GM18867 (cell line): ENCODE measurements at regions not wholly inside any gene's neighbourhood (a gene's known extent, or its start where the extent isn't known, plus 50 kb on each side); places are given as distances from the start of the nearest gene placed in this dataset.

Source experiments
- ATAC-seq: cut with Tn5 transposase; IDR thresholded peaks from one replicate; pipeline ENCODE4 v1.9.1; 2021; ENCODE audit warnings: mild to moderate bottlenecking, moderate library complexity; ENCODE audit not compliant: unreplicated experiment

- no peak for ATAC-seq
Measured at GRCh38 chr13:44118881-44119280, 239.2 kb downstream of the LACC1 start.

- no peak for ATAC-seq
Measured at GRCh38 chr13:44120043-44120442, 240.3 kb downstream of the LACC1 start.

GRCh38 chr13:44120849-44121755, 241.4 kb downstream of the LACC1 start:
- ATAC-seq, result no peak

GRCh38 chr13:44124352-44124751, 244.6 kb downstream of the LACC1 start:
- no peak for ATAC-seq

- no peak for ATAC-seq
Measured at GRCh38 chr13:44125943-44126469, 246.3 kb downstream of the LACC1 start.

- ATAC-seq, result no peak
Measured at GRCh38 chr13:44128552-44129001, 245.0 kb upstream of the SERP2 start.

GRCh38 chr13:44129418-44129817, 244.2 kb upstream of the SERP2 start:
- ATAC-seq, result no peak

- no peak for ATAC-seq
Measured at GRCh38 chr13:44131069-44131614, 242.5 kb upstream of the SERP2 start.

- ATAC-seq, result no peak
Measured at GRCh38 chr13:44132710-44133109, 240.9 kb upstream of the SERP2 start.

- ATAC-seq, result no peak
Measured at GRCh38 chr13:44133626-44134025, 240.0 kb upstream of the SERP2 start.

- ATAC-seq, result no peak
Measured at GRCh38 chr13:44135566-44135965, 238.1 kb upstream of the SERP2 start.

- no peak for ATAC-seq
Measured at GRCh38 chr13:44136696-44137268, 236.8 kb upstream of the SERP2 start.

GRCh38 chr13:44137466-44137865, 236.2 kb upstream of the SERP2 start:
- no peak for ATAC-seq

- no peak for ATAC-seq
Measured at GRCh38 chr13:44140146-44140545, 233.5 kb upstream of the SERP2 start.

- ATAC-seq, result no peak
Measured at GRCh38 chr13:44140888-44141724, 232.5 kb upstream of the SERP2 start.

GRCh38 chr13:44141725-44142539, 231.7 kb upstream of the SERP2 start:
- peak; percentile 100 for ATAC-seq

GRCh38 chr13:44142540-44142867, 231.1 kb upstream of the SERP2 start:
- no peak for ATAC-seq

GRCh38 chr13:44142941-44143665, 230.5 kb upstream of the SERP2 start:
- ATAC-seq, result no peak

GRCh38 chr13:44146138-44146537, 227.5 kb upstream of the SERP2 start:
- no peak for ATAC-seq

- no peak for ATAC-seq
Measured at GRCh38 chr13:44147233-44147632, 226.4 kb upstream of the SERP2 start.
